Progenitor cell of endocrine pancreas (in vitro differentiated cells): ENCODE measurements at regions not wholly inside any gene's neighbourhood (a gene's known extent, or its start where the extent isn't known, plus 50 kb on each side); places are given as distances from the start of the nearest gene placed in this dataset.

Source experiments
- DNase-seq: peaks from one replicate; pipeline ENCODE4 v3.0.0; 2021; ENCODE audit warnings: low spot score; ENCODE audit not compliant: unreplicated experiment
- H3K27ac Mint-ChIP-seq: 2 replicates; pipeline ENCODE4 v1.8.0; 2021; ENCODE audit warnings: mild to moderate bottlenecking, moderate library complexity, mixed read lengths
- H3K27me3 Mint-ChIP-seq: 2 replicates; pipeline ENCODE4 v1.8.0; 2021; ENCODE audit warnings: mixed read lengths
- H3K36me3 Mint-ChIP-seq: 2 replicates; pipeline ENCODE4 v1.8.0; 2022; ENCODE audit warnings: mixed read lengths; ENCODE audit not compliant: insufficient read depth
- H3K4me1 Mint-ChIP-seq: 2 replicates; pipeline ENCODE4 v1.8.0; 2021; ENCODE audit warnings: low read depth, mixed read lengths
- H3K4me3 Mint-ChIP-seq: 2 replicates; pipeline ENCODE4 v1.8.0; 2021; ENCODE audit warnings: low read depth, mild to moderate bottlenecking, moderate library complexity, mixed read lengths
- H3K9me3 Mint-ChIP-seq: 2 replicates; pipeline ENCODE4 v1.8.0; 2021; ENCODE audit warnings: low read depth, mixed read lengths
- TF ChIP-seq, protein P1 (sequence below): fragments of 200-600 bp; sonication (generic); IDR thresholded peaks from one replicate; pipeline ENCODE4 v1.5.0; 2021; ENCODE audit warnings: antibody characterized with exemption, mild to moderate bottlenecking; ENCODE audit not compliant: unreplicated experiment

GRCh38 chr6:137750297-137750696 lies 116.8 kb upstream of the TNFAIP3 start:
- Mint-ChIP-seq H3K27me3 (peaks cover 9% of the 10 kb centered on the region), H3K36me3 (no peaks in the 10 kb centered on the region), H3K4me1 (no peaks in the 10 kb centered on the region), H3K4me3 (no peak overlapping the region), H3K9me3 (no peaks in the 10 kb centered on the region), H3K27ac (no peak overlapping the region)
- TF ChIP-seq, protein P1, sequence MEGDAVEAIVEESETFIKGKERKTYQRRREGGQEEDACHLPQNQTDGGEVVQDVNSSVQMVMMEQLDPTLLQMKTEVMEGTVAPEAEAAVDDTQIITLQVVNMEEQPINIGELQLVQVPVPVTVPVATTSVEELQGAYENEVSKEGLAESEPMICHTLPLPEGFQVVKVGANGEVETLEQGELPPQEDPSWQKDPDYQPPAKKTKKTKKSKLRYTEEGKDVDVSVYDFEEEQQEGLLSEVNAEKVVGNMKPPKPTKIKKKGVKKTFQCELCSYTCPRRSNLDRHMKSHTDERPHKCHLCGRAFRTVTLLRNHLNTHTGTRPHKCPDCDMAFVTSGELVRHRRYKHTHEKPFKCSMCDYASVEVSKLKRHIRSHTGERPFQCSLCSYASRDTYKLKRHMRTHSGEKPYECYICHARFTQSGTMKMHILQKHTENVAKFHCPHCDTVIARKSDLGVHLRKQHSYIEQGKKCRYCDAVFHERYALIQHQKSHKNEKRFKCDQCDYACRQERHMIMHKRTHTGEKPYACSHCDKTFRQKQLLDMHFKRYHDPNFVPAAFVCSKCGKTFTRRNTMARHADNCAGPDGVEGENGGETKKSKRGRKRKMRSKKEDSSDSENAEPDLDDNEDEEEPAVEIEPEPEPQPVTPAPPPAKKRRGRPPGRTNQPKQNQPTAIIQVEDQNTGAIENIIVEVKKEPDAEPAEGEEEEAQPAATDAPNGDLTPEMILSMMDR = no peak
- DNase-seq = no peak

DNA sequence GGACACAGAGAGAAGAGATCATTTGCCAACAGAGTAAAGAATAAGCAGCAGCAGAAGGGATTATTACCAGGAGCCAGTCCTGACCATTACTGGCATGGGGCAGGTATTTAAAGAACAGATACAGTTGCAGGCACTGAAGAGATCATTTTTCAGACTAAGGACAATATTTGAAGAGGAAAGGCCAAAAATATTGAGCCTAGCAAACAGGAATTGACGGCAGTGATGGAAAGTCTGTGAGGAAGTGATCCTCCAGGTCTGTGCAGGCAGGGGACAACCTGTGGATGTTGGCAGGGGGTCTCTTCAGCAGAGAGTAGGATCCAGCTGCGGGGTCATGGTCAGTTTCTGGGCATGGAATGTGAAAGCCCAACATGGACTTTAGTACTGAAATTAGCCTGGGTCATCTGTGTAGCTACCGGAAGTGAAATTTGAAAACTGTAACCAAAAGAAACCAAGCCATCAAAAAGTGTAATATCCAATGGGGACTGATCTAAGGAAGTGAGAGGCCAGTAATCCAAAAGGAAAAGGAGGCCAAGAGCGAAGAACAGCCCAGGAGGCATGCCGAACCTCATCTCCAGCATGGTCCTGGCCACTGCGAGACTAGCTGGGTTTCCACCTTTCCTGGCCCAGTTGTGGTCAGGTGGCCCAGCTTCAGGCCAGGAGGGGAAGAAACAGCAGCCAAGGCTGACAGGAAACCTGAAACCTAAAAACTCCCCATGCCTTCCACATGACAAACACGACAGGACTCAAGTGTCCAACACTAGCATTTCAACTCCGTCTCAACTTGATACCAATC lies 115.1 kb upstream of the TNFAIP3 start:
- Mint-ChIP-seq H3K4me3 (no peak overlapping the region), H3K27me3 (peaks cover 9% of the 10 kb centered on the region), H3K4me1 (no peaks in the 10 kb centered on the region), H3K27ac (no peak overlapping the region), H3K9me3 (no peaks in the 10 kb centered on the region), H3K36me3 (no peaks in the 10 kb centered on the region)
- TF ChIP-seq, protein P1 = no peak
- no peak for DNase-seq

GRCh38 chr6:137754366-137754765 lies 112.7 kb upstream of the TNFAIP3 start:
- Mint-ChIP-seq H3K9me3 (no peaks in the 10 kb centered on the region), H3K4me1 (no peaks in the 10 kb centered on the region), H3K36me3 (no peaks in the 10 kb centered on the region), H3K4me3 (no peak overlapping the region), H3K27ac (no peak overlapping the region), H3K27me3 (peaks cover 9% of the 10 kb centered on the region)
- DNase-seq = no peak
- TF ChIP-seq, protein P1 = no peak

DNA sequence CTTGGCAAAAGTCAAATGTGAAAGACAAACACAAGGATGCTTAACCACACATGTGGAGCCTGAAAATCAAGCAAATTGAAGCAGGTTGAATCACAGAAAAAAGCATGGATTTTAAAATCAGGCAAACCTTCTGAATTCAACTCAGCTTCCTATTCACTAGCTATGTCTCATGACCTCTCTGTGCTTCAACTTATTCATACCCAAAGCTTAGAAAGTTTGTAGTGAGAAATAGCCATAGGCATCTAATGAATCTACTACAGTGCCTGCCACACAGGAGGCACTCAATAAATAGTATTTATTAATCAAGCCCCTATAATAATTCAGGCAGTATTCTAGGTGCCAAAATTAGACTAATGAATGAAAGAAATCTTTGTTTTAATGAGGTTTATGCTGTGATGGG lies 112.2 kb upstream of the TNFAIP3 start:
- Mint-ChIP-seq H3K9me3 (no peaks in the 10 kb centered on the region), H3K27ac (no peak overlapping the region), H3K4me3 (no peak overlapping the region), H3K27me3 (peaks cover 9% of the 10 kb centered on the region), H3K36me3 (no peaks in the 10 kb centered on the region), H3K4me1 (no peaks in the 10 kb centered on the region)
- TF ChIP-seq, protein P1 = no peak
- DNase-seq = no peak

GRCh38 chr6:137755284-137755683 lies 111.8 kb upstream of the TNFAIP3 start:
- no peak for DNase-seq
- Mint-ChIP-seq H3K36me3 (no peaks in the 10 kb centered on the region), H3K27me3 (peaks cover 5% of the 10 kb centered on the region), H3K4me1 (no peaks in the 10 kb centered on the region), H3K27ac (no peak overlapping the region), H3K4me3 (no peak overlapping the region), H3K9me3 (no peaks in the 10 kb centered on the region)
- TF ChIP-seq, protein P1 = no peak
